MM.1S (cell line): ENCODE measurements at regions not wholly inside any gene's neighbourhood (a gene's known extent, or its start where the extent isn't known, plus 50 kb on each side); places are given as distances from the start of the nearest gene placed in this dataset.
A peak's percentile ranks its signal among the peaks of the same experiment; 100 is the strongest.

Experiments
- DNase-seq: peaks from one replicate; pipeline ENCODE4 v3.0.0-alpha.2; 2015
- H2AFZ ChIP-seq: fragments of 300-600 bp; sonication (generic); 2 replicates; pipeline ENCODE4 v1.6.0; 2016; ENCODE audit warnings: antibody characterized with exemption, low read length
- H3F3A ChIP-seq: fragments of 300-600 bp; sonication (generic); 2 replicates; pipeline ENCODE4 v1.6.1; 2016; ENCODE audit warnings: mild to moderate bottlenecking, antibody characterized with exemption, low read length, moderate library complexity, mixed read lengths; ENCODE audit not compliant: insufficient read depth
- H3K27ac ChIP-seq: fragments of 300-600 bp; sonication (generic); 2 replicates; pipeline ENCODE4 v1.5.1; 2016; ENCODE audit warnings: mild to moderate bottlenecking, low read length
- H3K27me3 ChIP-seq: fragments of 300-600 bp; sonication (generic); replicated peaks from 2 replicates; pipeline ENCODE4 v1.6.0; 2016; ENCODE audit warnings: low read length; ENCODE audit not compliant: insufficient read depth
- H3K36me3 ChIP-seq: fragments of 300-600 bp; sonication (generic); replicated peaks from 2 replicates; pipeline ENCODE4 v1.6.1; 2016; ENCODE audit warnings: mild to moderate bottlenecking, low read length, mixed read lengths; ENCODE audit not compliant: insufficient read depth
- H3K4me1 ChIP-seq: fragments of 300-600 bp; sonication (generic); 2 replicates; pipeline ENCODE4 v1.6.1; 2016; ENCODE audit warnings: low read length, mixed read lengths
- H3K4me2 ChIP-seq: fragments of 300-600 bp; sonication (generic); 2 replicates; pipeline ENCODE4 v1.6.0; 2016; ENCODE audit warnings: low read depth, low read length
- H3K4me3 ChIP-seq: fragments of 300-600 bp; sonication (generic); 2 replicates; pipeline ENCODE4 v1.5.1; 2016; ENCODE audit warnings: low read length, mixed read lengths
- H3K79me2 ChIP-seq: fragments of 300-600 bp; sonication (generic); 2 replicates; pipeline ENCODE4 v1.6.1; 2016; ENCODE audit warnings: mixed run types, low read length, mixed read lengths
- H3K9ac ChIP-seq: fragments of 300-600 bp; sonication (generic); 2 replicates; pipeline ENCODE4 v1.6.1; 2016; ENCODE audit warnings: low read length, mixed read lengths
- H3K9me2 ChIP-seq: fragments of 300-600 bp; sonication (generic); replicated peaks from 2 replicates; pipeline ENCODE4 v1.6.1; 2016; ENCODE audit warnings: mild to moderate bottlenecking, low read length, mixed read lengths; ENCODE audit not compliant: insufficient read depth
- H3K9me3 ChIP-seq: fragments of 300-600 bp; sonication (generic); replicated peaks from 2 replicates; pipeline ENCODE4 v1.6.1; 2016; ENCODE audit warnings: mild to moderate bottlenecking, low read length, mixed read lengths; ENCODE audit not compliant: insufficient read depth
- H4K20me1 ChIP-seq: fragments of 300-600 bp; sonication (generic); 2 replicates; pipeline ENCODE4 v1.6.1; 2016; ENCODE audit warnings: mild to moderate bottlenecking, low read length, moderate library complexity, mixed read lengths; ENCODE audit not compliant: insufficient read depth
- CTCF ChIP-seq: fragments of 300-600 bp; sonication (generic); IDR thresholded peaks from 2 replicates; pipeline ENCODE4 v1.5.1; 2016; ENCODE audit warnings: antibody characterized with exemption, low read length, mixed read lengths
- EZH2 ChIP-seq: fragments of 300-600 bp; sonication (generic); optimal IDR thresholded peaks from 2 replicates; pipeline ENCODE3; 2017; ENCODE audit warnings: low read depth, mild to moderate bottlenecking, antibody characterized with exemption, low read length, mixed read lengths
- EZH2phosphoT487 ChIP-seq: fragments of 300-600 bp; sonication (generic); IDR thresholded peaks from 2 replicates; pipeline ENCODE4 v1.6.1; 2018; ENCODE audit warnings: antibody characterized with exemption, low read length

GRCh38 chr3:23751212-23751723, 54.5 kb upstream of the UBE2E1 start:
- H3K36me3 ChIP-seq: no peaks in the 10 kb centered on the region
- H3K9me2 ChIP-seq: no peaks in the 10 kb centered on the region
- no peaks in the 10 kb centered on the region for H4K20me1 ChIP-seq
- H3K4me2 ChIP-seq: no peak overlapping the region
- no peaks in the 10 kb centered on the region for H3K9me3 ChIP-seq
- DNase-seq: no peak
- H3K27ac ChIP-seq: no peak overlapping the region
- no peak overlapping the region for H2AFZ ChIP-seq
- H3K9ac ChIP-seq: no peak overlapping the region
- H3K4me3 ChIP-seq: no peak overlapping the region
- H3F3A ChIP-seq: no peaks in the 10 kb centered on the region
- TF ChIP-seq EZH2phosphoT487 (no peak), CTCF (no peak), EZH2 (no peak)
- H3K4me1 ChIP-seq: no peaks in the 10 kb centered on the region
- no peaks in the 10 kb centered on the region; the same call in 1 of the 2 replicates for H3K27me3 ChIP-seq
- H3K79me2 ChIP-seq: no peaks in the 10 kb centered on the region

- Histone ChIP-seq H3F3A (no peaks in the 10 kb centered on the region), H3K27ac (no peak overlapping the region), H3K4me2 (no peak overlapping the region), H3K27me3 (no peaks in the 10 kb centered on the region; the same call in 1 of the 2 replicates), H3K4me1 (no peaks in the 10 kb centered on the region), H3K4me3 (no peak overlapping the region), H3K9me3 (no peaks in the 10 kb centered on the region), H3K9ac (no peak overlapping the region), H3K36me3 (no peaks in the 10 kb centered on the region), H4K20me1 (no peaks in the 10 kb centered on the region), H3K9me2 (no peaks in the 10 kb centered on the region), H2AFZ (no peak overlapping the region), H3K79me2 (no peaks in the 10 kb centered on the region)
- DNase-seq: no peak
- no peak for TF ChIP-seq EZH2phosphoT487
- TF ChIP-seq CTCF: no peak
- no peak for TF ChIP-seq EZH2
Observed at GRCh38 chr3:23752126-23752525, 53.6 kb upstream of the UBE2E1 start.

- Histone ChIP-seq H3K9ac (no peak overlapping the region), H3K9me2 (no peaks in the 10 kb centered on the region), H3K4me1 (no peaks in the 10 kb centered on the region), H3K27me3 (no peaks in the 10 kb centered on the region; the same call in 1 of the 2 replicates), H3K4me2 (no peak overlapping the region), H3K9me3 (no peaks in the 10 kb centered on the region), H3K27ac (no peak overlapping the region), H3F3A (no peaks in the 10 kb centered on the region), H2AFZ (no peak overlapping the region), H4K20me1 (no peaks in the 10 kb centered on the region), H3K79me2 (no peaks in the 10 kb centered on the region), H3K36me3 (no peaks in the 10 kb centered on the region), H3K4me3 (no peak overlapping the region)
- TF ChIP-seq CTCF (no peak), EZH2 (no peak), EZH2phosphoT487 (no peak)
- DNase-seq: peak; percentile 36
Observed at GRCh38 chr3:23754215-23754614, 51.5 kb upstream of the UBE2E1 start.
